ENCODE measurements at regions not wholly inside any gene's neighbourhood (a gene's known extent, or its start where the extent isn't known, plus 50 kb on each side); places are given as distances from the start of the nearest gene placed in this dataset.
"Not testable (repeated sequence)": the region's sequence is repeated elsewhere in the genome, so short reads cannot be mapped to it uniquely, and the experiment has no call there.

DNA sequence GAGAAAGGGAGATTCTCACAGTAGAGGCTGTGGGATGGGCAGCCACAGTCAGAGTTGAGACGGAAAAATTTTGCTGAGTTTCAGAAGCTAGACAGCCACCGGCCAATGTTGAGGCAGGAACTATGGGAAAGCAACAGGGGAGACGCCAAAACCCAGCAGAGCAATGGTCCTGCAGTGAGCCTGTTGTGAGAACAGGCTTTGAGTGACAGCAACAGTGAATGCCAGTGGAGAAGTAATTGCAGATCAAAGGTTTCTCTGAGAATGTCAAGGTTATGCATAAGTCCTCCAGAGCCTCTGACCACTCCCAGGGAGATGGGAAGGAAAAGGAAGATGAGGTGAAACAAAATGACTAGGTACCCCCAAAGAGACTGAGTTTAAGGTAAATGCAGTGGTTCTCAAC lies 54.2 kb upstream of the DAAM1 start:
- no peak overlapping the region for H3K4me3 ChIP-seq (ENCODE audit: low read depth, low read length)
- TF ChIP-seq, protein P1, sequence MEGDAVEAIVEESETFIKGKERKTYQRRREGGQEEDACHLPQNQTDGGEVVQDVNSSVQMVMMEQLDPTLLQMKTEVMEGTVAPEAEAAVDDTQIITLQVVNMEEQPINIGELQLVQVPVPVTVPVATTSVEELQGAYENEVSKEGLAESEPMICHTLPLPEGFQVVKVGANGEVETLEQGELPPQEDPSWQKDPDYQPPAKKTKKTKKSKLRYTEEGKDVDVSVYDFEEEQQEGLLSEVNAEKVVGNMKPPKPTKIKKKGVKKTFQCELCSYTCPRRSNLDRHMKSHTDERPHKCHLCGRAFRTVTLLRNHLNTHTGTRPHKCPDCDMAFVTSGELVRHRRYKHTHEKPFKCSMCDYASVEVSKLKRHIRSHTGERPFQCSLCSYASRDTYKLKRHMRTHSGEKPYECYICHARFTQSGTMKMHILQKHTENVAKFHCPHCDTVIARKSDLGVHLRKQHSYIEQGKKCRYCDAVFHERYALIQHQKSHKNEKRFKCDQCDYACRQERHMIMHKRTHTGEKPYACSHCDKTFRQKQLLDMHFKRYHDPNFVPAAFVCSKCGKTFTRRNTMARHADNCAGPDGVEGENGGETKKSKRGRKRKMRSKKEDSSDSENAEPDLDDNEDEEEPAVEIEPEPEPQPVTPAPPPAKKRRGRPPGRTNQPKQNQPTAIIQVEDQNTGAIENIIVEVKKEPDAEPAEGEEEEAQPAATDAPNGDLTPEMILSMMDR (IDR thresholded peaks at IDR 0.05; ENCODE audit: borderline replicate concordance, insufficient read depth, low read depth, low read length): no peak

GRCh38 chr14:59137256-59137655 lies 51.2 kb upstream of the DAAM1 start:
- no peak overlapping the region for H3K4me3 ChIP-seq (ENCODE audit: low read depth, low read length)
- TF ChIP-seq, protein P1 (IDR thresholded peaks at IDR 0.05; ENCODE audit: borderline replicate concordance, insufficient read depth, low read depth, low read length): no peak

DNA sequence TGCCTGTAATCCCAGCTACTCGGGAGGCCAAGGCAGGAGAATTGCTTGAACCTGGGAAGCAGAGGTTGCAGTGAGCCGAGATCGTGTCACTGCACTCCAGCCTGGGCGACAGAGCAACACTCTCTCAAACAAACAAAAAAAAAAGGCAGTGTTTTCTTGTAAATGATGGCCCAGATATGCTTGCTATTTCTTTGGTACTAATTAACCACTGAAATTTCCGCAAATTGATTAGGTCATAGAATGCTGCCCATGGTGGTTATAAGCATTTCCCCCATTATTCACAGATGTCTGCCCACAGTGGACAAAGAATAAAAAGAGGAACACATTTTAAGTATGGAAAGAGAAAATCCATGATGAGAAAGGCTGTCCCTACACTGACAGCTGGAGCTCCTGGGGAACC lies 49.9 kb upstream of the DAAM1 start:
- not testable (repeated sequence) for H3K4me3 ChIP-seq (ENCODE audit: low read depth, low read length)

Data from GM12875 (cell line).